Activated naive CD4-positive, alpha-beta T cell treated with anti-CD3 and anti-CD28 coated beads, Interleukin-2, amount 50 U/mL, for 72 hours (primary cell): ENCODE measurements at regions not wholly inside any gene's neighbourhood (a gene's known extent, or its start where the extent isn't known, plus 50 kb on each side); places are given as distances from the start of the nearest gene placed in this dataset.
A peak's percentile ranks its signal among the peaks of the same experiment; 100 is the strongest.
"Not testable (repeated sequence)": the region's sequence is repeated elsewhere in the genome, so short reads cannot be mapped to it uniquely, and the experiment has no call there.

Source experiments
- ATAC-seq, 2 donors: fragments of 150-1000 bp; cut with Tn5 transposase; 2 replicates each; pipeline ENCODE4 v1.10.0; 2021; ENCODE audit warnings: mild to moderate bottlenecking in 2 of 2, moderate library complexity in 2 of 2
- DNase-seq, 2 donors: peaks; one replicate each; pipeline ENCODE4 v3.0.0; 2021 to 2022; ENCODE audit warnings: low spot score in 2 of 2
- H3K27ac Mint-ChIP-seq, 2 donors: one replicate each; pipeline ENCODE4 v1.8.0; 2022; ENCODE audit warnings: mild to moderate bottlenecking in 2 of 2, mixed read lengths in 2 of 2
- H3K36me3 Mint-ChIP-seq, 2 donors: one replicate each; pipeline ENCODE4 v1.8.0; 2022; ENCODE audit warnings: mixed read lengths in 2 of 2
- H3K9me3 Mint-ChIP-seq, 2 donors: one replicate each; pipeline ENCODE4 v1.8.0; 2022; ENCODE audit warnings: mixed read lengths in 2 of 2

GRCh38 chr4:112708772-112709171 is 71.8 kb downstream of the LARP7 start:
- H3K27ac Mint-ChIP-seq: no peak overlapping the region
- DNase-seq: no peak
- ATAC-seq: no peak

GRCh38 chr4:112714922-112715901 is 78.3 kb downstream of the LARP7 start:
- H3K36me3 Mint-ChIP-seq: no peaks in the 10 kb centered on the region
- H3K27ac Mint-ChIP-seq: no peak overlapping the region
- no peak for DNase-seq
- ATAC-seq: no peak
- no peaks in the 10 kb centered on the region for H3K9me3 Mint-ChIP-seq

More at GRCh38 chr4:112708772-112709171, 71.8 kb downstream of the LARP7 start:
- peaks cover 7 to 17% of the 10 kb centered on the region in 2 donors for H3K36me3 Mint-ChIP-seq
- no peaks in the 10 kb centered on the region for H3K9me3 Mint-ChIP-seq

GRCh38 chr4:112717856-112718255 is 80.9 kb downstream of the LARP7 start:
- Mint-ChIP-seq H3K36me3 (no peaks in the 10 kb centered on the region), H3K9me3 (no peaks in the 10 kb centered on the region), H3K27ac (no peak overlapping the region)
- ATAC-seq: no peak
- no peak for DNase-seq

GRCh38 chr4:112721627-112722026 is 84.7 kb downstream of the LARP7 start:
- no peak overlapping the region for H3K27ac Mint-ChIP-seq
- no peaks in the 10 kb centered on the region for H3K36me3 Mint-ChIP-seq
- no peak for DNase-seq
- no peaks in the 10 kb centered on the region for H3K9me3 Mint-ChIP-seq
- no peak for ATAC-seq

GRCh38 chr4:112726041-112726440 is 89.1 kb downstream of the LARP7 start:
- ATAC-seq: no peak
- H3K36me3 Mint-ChIP-seq: no peaks in the 10 kb centered on the region
- no peak overlapping the region for H3K27ac Mint-ChIP-seq
- no peaks in the 10 kb centered on the region for H3K9me3 Mint-ChIP-seq
- DNase-seq: no peak

GRCh38 chr4:112727728-112728127 is 90.8 kb downstream of the LARP7 start:
- ATAC-seq, H3K27ac Mint-ChIP-seq: not testable (repeated sequence)

GRCh38 chr4:112731715-112732114 is 94.8 kb downstream of the LARP7 start:
- DNase-seq (no peak), ATAC-seq (no peak)
- H3K27ac Mint-ChIP-seq: no peak overlapping the region
- H3K9me3 Mint-ChIP-seq: no peaks in the 10 kb centered on the region
- no peaks in the 10 kb centered on the region for H3K36me3 Mint-ChIP-seq

More at GRCh38 chr4:112727728-112728127, 90.8 kb downstream of the LARP7 start:
- not testable (repeated sequence) for H3K9me3 Mint-ChIP-seq, H3K36me3 Mint-ChIP-seq, DNase-seq

GRCh38 chr4:112732142-112732541 is 95.2 kb downstream of the LARP7 start:
- ATAC-seq: no peak
- no peak for DNase-seq
- Mint-ChIP-seq H3K9me3 (no peaks in the 10 kb centered on the region), H3K27ac (no peak overlapping the region), H3K36me3 (no peaks in the 10 kb centered on the region)

- ATAC-seq (peak; percentile 79 to 88), DNase-seq (peak in 1 of 2 donors; percentile 18)
- H3K36me3 Mint-ChIP-seq: no peaks in the 10 kb centered on the region
- no peaks in the 10 kb centered on the region for H3K9me3 Mint-ChIP-seq
- H3K27ac Mint-ChIP-seq: peak overlapping the region; percentile 27 to 58
These were observed 98.6 kb downstream of the LARP7 start for GRCh38 chr4:112735474-112735951.

GRCh38 chr4:112736718-112737135 is 99.8 kb downstream of the LARP7 start:
- peak in 1 of 2 donors; percentile 8 for DNase-seq
- Mint-ChIP-seq H3K9me3 (no peaks in the 10 kb centered on the region), H3K27ac (peak overlapping the region in 1 of 2 donors; percentile 38), H3K36me3 (no peaks in the 10 kb centered on the region)
- peak; percentile 15 to 47 for ATAC-seq

GRCh38 chr4:112739442-112739841 is 102.5 kb downstream of the LARP7 start:
- ATAC-seq: no peak
- DNase-seq: no peak
- no peaks in the 10 kb centered on the region for H3K36me3 Mint-ChIP-seq
- no peak overlapping the region for H3K27ac Mint-ChIP-seq
- no peaks in the 10 kb centered on the region for H3K9me3 Mint-ChIP-seq

GRCh38 chr4:112747036-112747435 is 110.1 kb downstream of the LARP7 start:
- Mint-ChIP-seq H3K27ac (no peak overlapping the region), H3K9me3 (no peaks in the 10 kb centered on the region), H3K36me3 (no peaks in the 10 kb centered on the region)
- DNase-seq: no peak
- ATAC-seq: no peak

GRCh38 chr4:112748352-112748878 is 111.5 kb downstream of the LARP7 start:
- DNase-seq (no peak), ATAC-seq (no peak)
- no peaks in the 10 kb centered on the region for H3K9me3 Mint-ChIP-seq
- H3K27ac Mint-ChIP-seq: no peak overlapping the region
- H3K36me3 Mint-ChIP-seq: no peaks in the 10 kb centered on the region

GRCh38 chr4:112750749-112751148 is 113.8 kb downstream of the LARP7 start:
- H3K36me3 Mint-ChIP-seq, H3K9me3 Mint-ChIP-seq, H3K27ac Mint-ChIP-seq, ATAC-seq, DNase-seq: not testable (repeated sequence)

GRCh38 chr4:112751447-112751846 is 114.5 kb downstream of the LARP7 start:
- DNase-seq: no peak
- Mint-ChIP-seq H3K9me3 (no peaks in the 10 kb centered on the region), H3K36me3 (no peaks in the 10 kb centered on the region), H3K27ac (no peak overlapping the region)
- ATAC-seq: no peak

GRCh38 chr4:112752061-112752460 is 115.1 kb downstream of the LARP7 start:
- DNase-seq: no peak
- no peak for ATAC-seq
- Mint-ChIP-seq H3K36me3 (no peaks in the 10 kb centered on the region), H3K9me3 (no peaks in the 10 kb centered on the region), H3K27ac (no peak overlapping the region)

GRCh38 chr4:112752510-112752909 is 115.6 kb downstream of the LARP7 start:
- Mint-ChIP-seq H3K9me3 (no peaks in the 10 kb centered on the region), H3K27ac (peak overlapping the region in 1 of 2 donors; percentile 32), H3K36me3 (no peaks in the 10 kb centered on the region)
- ATAC-seq (no peak), DNase-seq (no peak)
